A204.1 (cell line): ENCODE measurements at regions not wholly inside any gene's neighbourhood (a gene's known extent, or its start where the extent isn't known, plus 50 kb on each side); places are given as distances from the start of the nearest gene placed in this dataset.
"Not testable (repeated sequence)": the region's sequence is repeated elsewhere in the genome, so short reads cannot be mapped to it uniquely, and the experiment has no call there.

Source experiments
- FAIRE-seq: peaks from 2 replicates; lab custom pipeline; 2012; peaks lifted over from hg19 to GRCh38; lab: Jason Lieb, UNC

GRCh38 chr4:156313497-156313896 lies 359.8 kb upstream of the CTSO start:
- no peak for FAIRE-seq

- FAIRE-seq = no peak
These were observed 358.7 kb upstream of the CTSO start for GRCh38 chr4:156312261-156312847.

GRCh38 chr4:156309031-156309430 lies 355.4 kb upstream of the CTSO start:
- FAIRE-seq = no peak

- no peak for FAIRE-seq
These were observed 350.0 kb upstream of the CTSO start for GRCh38 chr4:156303708-156304107.

- FAIRE-seq = no peak
These were observed 344.6 kb upstream of the CTSO start for GRCh38 chr4:156298230-156298629.

- no peak for FAIRE-seq
These were observed 342.1 kb upstream of the CTSO start for GRCh38 chr4:156295676-156296195.

GRCh38 chr4:156294577-156294976 lies 340.9 kb upstream of the CTSO start:
- peak; percentile 88 for FAIRE-seq

GRCh38 chr4:156293657-156294297 lies 340.1 kb upstream of the CTSO start:
- peak; percentile 3 for FAIRE-seq

GRCh38 chr4:156291317-156291716 lies 337.7 kb upstream of the CTSO start:
- no peak for FAIRE-seq

GRCh38 chr4:156290811-156291210 lies 337.1 kb upstream of the CTSO start:
- FAIRE-seq = no peak

GRCh38 chr4:156290026-156290425 lies 336.4 kb upstream of the CTSO start:
- not testable (repeated sequence) for FAIRE-seq

GRCh38 chr4:156280686-156281085 lies 327.0 kb upstream of the CTSO start:
- FAIRE-seq = no peak

- FAIRE-seq = no peak
These were observed 311.7 kb upstream of the CTSO start for GRCh38 chr4:156265407-156265806.

GRCh38 chr4:156261230-156261629 lies 307.6 kb upstream of the CTSO start:
- FAIRE-seq = no peak

GRCh38 chr4:156255230-156256007 lies 301.8 kb upstream of the CTSO start:
- FAIRE-seq = no peak

- FAIRE-seq = no peak
These were observed 298.8 kb upstream of the CTSO start for GRCh38 chr4:156252358-156252921.

- no peak for FAIRE-seq
These were observed 297.9 kb upstream of the CTSO start for GRCh38 chr4:156251373-156252065.

- FAIRE-seq = no peak
These were observed 295.3 kb upstream of the CTSO start for GRCh38 chr4:156248917-156249316.

- FAIRE-seq = no peak
These were observed 293.8 kb upstream of the CTSO start for GRCh38 chr4:156247470-156247869.

- FAIRE-seq = no peak
These were observed 289.3 kb upstream of the CTSO start for GRCh38 chr4:156243015-156243414.

GRCh38 chr4:156242390-156242789 lies 288.7 kb upstream of the CTSO start:
- FAIRE-seq = no peak

- FAIRE-seq = no peak
These were observed 288.2 kb upstream of the CTSO start for GRCh38 chr4:156241896-156242295.
